GM12891 (cell line): ENCODE measurements at regions not wholly inside any gene's neighbourhood (a gene's known extent, or its start where the extent isn't known, plus 50 kb on each side); places are given as distances from the start of the nearest gene placed in this dataset.

Source experiments
- DNase-seq: peaks from one replicate; pipeline ENCODE4 v3.0.0; 2011; ENCODE audit warnings: low spot score; ENCODE audit not compliant: insufficient read length
- FAIRE-seq: peaks from 2 replicates; lab custom pipeline; 2011; peaks lifted over from hg19 to GRCh38; lab: Jason Lieb, UNC
- PAX5 ChIP-seq: IDR thresholded peaks from 2 replicates; pipeline ENCODE4 v1.6.1; 2011; ENCODE audit warnings: low read length, moderate library complexity, mild to moderate bottlenecking; ENCODE audit not compliant: insufficient read depth, severe bottlenecking
- POLR2A ChIP-seq: IDR thresholded peaks from 2 replicates; pipeline ENCODE4 v1.6.1; 2011; ENCODE audit warnings: low read depth, low read length, control low read depth
- POLR2AphosphoS5 ChIP-seq: IDR thresholded peaks from 2 replicates; pipeline ENCODE4 v1.6.1; 2011; ENCODE audit warnings: low read depth, low read length, control low read depth
- POU2F2 ChIP-seq: IDR thresholded peaks from 2 replicates; pipeline ENCODE4 v1.6.1; 2011; ENCODE audit warnings: low read depth, mild to moderate bottlenecking, control low read depth, low read length, moderate library complexity
- SPI1 ChIP-seq: IDR thresholded peaks from 2 replicates; pipeline ENCODE4 v1.6.1; 2011; ENCODE audit warnings: low read depth, low read length, control low read depth
- TAF1 ChIP-seq: IDR thresholded peaks from 2 replicates; pipeline ENCODE4 v1.6.1; 2011; ENCODE audit warnings: low read depth, low read length, control low read depth

GRCh38 chr13:100941377-100942368, 267.1 kb upstream of the TMTC4 start:
- no peak for FAIRE-seq
- TF ChIP-seq PAX5 (no peak), POU2F2 (no peak), TAF1 (no peak), POLR2A (no peak), SPI1 (no peak), POLR2AphosphoS5 (no peak)
- DNase-seq, result no peak

- no peak for TF ChIP-seq POLR2AphosphoS5
- TF ChIP-seq TAF1, result no peak
- no peak for TF ChIP-seq SPI1
- TF ChIP-seq POLR2A, result no peak
- TF ChIP-seq POU2F2, result no peak
- no peak for TF ChIP-seq PAX5
- FAIRE-seq (no peak), DNase-seq (no peak)
Measured at GRCh38 chr13:100940658-100941057, 266.1 kb upstream of the TMTC4 start.

GRCh38 chr13:100933841-100934240, 259.2 kb upstream of the TMTC4 start:
- DNase-seq (no peak), FAIRE-seq (no peak)
- TF ChIP-seq TAF1 (no peak), PAX5 (no peak), SPI1 (no peak), POLR2AphosphoS5 (no peak), POLR2A (no peak), POU2F2 (no peak)

- FAIRE-seq, result no peak
- DNase-seq, result no peak
- TF ChIP-seq POLR2A, result no peak
- no peak for TF ChIP-seq TAF1
- no peak for TF ChIP-seq PAX5
Measured at GRCh38 chr13:100922599-100922998, 248.0 kb upstream of the TMTC4 start.

GRCh38 chr13:100921139-100921538, 246.5 kb upstream of the TMTC4 start:
- FAIRE-seq (no peak), DNase-seq (no peak)
- TF ChIP-seq POLR2AphosphoS5, result no peak
- no peak for TF ChIP-seq POU2F2
- no peak for TF ChIP-seq SPI1
- no peak for TF ChIP-seq TAF1
- no peak for TF ChIP-seq PAX5
- no peak for TF ChIP-seq POLR2A

GRCh38 chr13:100917011-100917410, 242.4 kb upstream of the TMTC4 start:
- no peak for TF ChIP-seq POLR2AphosphoS5
- no peak for TF ChIP-seq TAF1
- no peak for TF ChIP-seq POU2F2
- TF ChIP-seq SPI1, result no peak
- TF ChIP-seq PAX5, result no peak
- TF ChIP-seq POLR2A, result no peak
- FAIRE-seq, result no peak
- no peak for DNase-seq

- no peak for DNase-seq
- no peak for TF ChIP-seq POLR2AphosphoS5
- no peak for TF ChIP-seq POU2F2
- no peak for TF ChIP-seq SPI1
- TF ChIP-seq PAX5, result no peak
- TF ChIP-seq TAF1, result no peak
- TF ChIP-seq POLR2A, result no peak
- FAIRE-seq, result no peak
Measured at GRCh38 chr13:100913143-100913542, 238.5 kb upstream of the TMTC4 start.

GRCh38 chr13:100904293-100904976, 229.8 kb upstream of the TMTC4 start:
- FAIRE-seq (no peak), DNase-seq (no peak)
- TF ChIP-seq SPI1 (no peak), POLR2AphosphoS5 (no peak), POU2F2 (no peak), TAF1 (no peak), PAX5 (no peak), POLR2A (no peak)

GRCh38 chr13:100899720-100900316, 225.2 kb upstream of the TMTC4 start:
- DNase-seq (no peak), FAIRE-seq (no peak)
- no peak for TF ChIP-seq POU2F2
- no peak for TF ChIP-seq POLR2A
- TF ChIP-seq SPI1, result no peak
- no peak for TF ChIP-seq POLR2AphosphoS5
- no peak for TF ChIP-seq TAF1
- no peak for TF ChIP-seq PAX5
